ENCODE measurements at regions not wholly inside any gene's neighbourhood (a gene's known extent, or its start where the extent isn't known, plus 50 kb on each side); places are given as distances from the start of the nearest gene placed in this dataset.

GRCh38 chr15:35777061-35777460 lies 231.1 kb upstream of the DPH6 start:
- TF ChIP-seq POLR2A (IDR thresholded peaks at IDR 0.05; ENCODE audit: low read depth, low read length) (no peak), POLR2AphosphoS5 (IDR thresholded peaks at IDR 0.05; ENCODE audit: low read depth, low read length) (no peak)
